GM18868 (cell line): ENCODE measurements at regions not wholly inside any gene's neighbourhood (a gene's known extent, or its start where the extent isn't known, plus 50 kb on each side); places are given as distances from the start of the nearest gene placed in this dataset.

Experiments
- ATAC-seq: cut with Tn5 transposase; IDR thresholded peaks from one replicate; pipeline ENCODE4 v1.9.1; 2021; ENCODE audit warnings: mild to moderate bottlenecking, moderate library complexity; ENCODE audit not compliant: unreplicated experiment

- no peak for ATAC-seq
These were observed 65.0 kb downstream of the NOL4 start for GRCh38 chr18:34159691-34160185.

DNA sequence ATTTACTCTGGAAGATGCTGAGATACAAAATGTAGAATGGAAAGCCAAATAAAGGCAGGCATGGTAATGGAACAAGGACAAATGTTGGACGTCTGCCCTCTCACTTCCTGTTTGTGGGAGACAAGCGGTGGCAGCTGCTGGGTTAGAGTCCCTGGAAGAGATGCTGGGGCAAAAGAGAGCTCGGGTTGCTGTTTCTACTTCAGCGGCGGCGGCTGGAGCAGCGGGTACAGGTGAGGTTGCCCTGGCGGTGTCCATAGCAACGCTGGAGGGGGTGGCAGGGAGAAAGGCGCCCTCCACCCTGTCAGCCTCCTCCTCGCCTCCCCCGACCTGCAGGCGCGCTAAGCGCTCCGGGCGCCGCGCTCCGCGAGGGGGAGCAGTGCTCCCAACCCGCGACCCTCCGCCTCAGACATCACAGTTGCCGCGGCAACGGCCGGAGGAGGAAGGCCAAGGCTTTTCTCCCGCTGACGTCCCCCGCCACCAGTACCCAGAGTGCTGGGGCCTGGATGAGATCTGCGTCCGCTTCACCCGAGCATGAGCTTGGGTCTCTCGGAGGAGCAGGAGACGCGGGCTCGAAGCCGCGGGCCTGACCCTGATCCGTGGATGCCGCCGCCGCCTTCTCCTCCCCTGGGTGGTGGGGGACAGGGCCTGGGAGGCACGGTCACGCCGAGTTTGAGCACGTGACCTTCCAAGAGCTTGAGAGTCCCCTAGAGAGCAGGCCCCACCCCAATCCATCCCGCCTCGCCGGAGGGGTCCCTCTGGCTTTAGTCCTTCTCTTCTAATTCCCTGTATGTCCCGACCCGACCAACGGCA is 65.6 kb downstream of the NOL4 start:
- peak; percentile 58 for ATAC-seq

GRCh38 chr18:34153711-34154110 is 71.0 kb downstream of the NOL4 start:
- peak; percentile 89 for ATAC-seq

DNA sequence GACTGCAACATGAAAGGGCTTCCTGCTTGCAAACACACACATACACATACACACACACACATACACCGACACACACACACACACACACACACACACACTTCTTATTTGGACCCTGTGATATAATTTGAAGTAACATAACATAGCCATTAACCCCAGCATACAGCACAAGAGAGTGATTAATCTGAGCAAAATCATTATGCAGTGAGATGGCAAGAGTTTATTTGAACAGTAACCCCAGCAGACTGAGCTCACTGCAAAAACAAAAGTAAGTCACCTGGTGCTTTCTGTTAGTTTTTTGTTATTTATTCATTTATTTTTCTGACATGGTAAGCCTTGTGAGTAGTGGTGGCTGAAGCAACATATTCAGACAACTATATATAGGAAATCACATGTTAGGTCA is 93.7 kb downstream of the NOL4 start:
- no peak for ATAC-seq

- no peak for ATAC-seq
These were observed 96.3 kb downstream of the NOL4 start for GRCh38 chr18:34128436-34128835.

- ATAC-seq, result no peak
These were observed 98.6 kb downstream of the NOL4 start for GRCh38 chr18:34126121-34126520.

DNA sequence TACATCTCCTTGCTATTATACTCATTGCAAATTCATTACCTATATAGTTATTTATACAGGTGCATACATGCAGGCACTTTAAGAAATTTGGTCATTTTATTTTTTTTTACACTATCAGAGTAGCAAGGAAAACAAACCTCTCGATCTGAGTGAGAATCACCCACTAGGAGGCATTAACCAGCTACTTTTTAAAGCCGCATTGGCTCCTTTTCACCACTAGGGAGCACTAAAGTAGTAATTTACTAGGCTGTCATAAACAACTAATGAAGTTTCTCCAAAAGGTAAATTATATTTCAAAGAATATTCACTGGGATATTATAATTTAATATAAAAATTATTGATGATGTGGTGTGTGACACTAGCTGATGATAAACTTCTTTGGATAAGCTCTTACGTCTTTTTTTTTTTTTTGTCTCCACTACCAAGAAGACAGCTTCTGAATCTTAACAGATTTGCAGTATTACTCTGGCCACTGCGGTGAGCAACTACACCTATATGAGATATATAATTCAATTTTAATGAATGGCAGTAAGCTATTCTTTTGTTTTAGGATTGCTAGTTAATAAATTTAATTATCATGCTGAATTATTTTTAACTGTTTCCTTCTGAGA is 101.9 kb downstream of the NOL4 start:
- ATAC-seq, result peak; percentile 99

- ATAC-seq, result no peak
These were observed 103.5 kb downstream of the NOL4 start for GRCh38 chr18:34121200-34121721.

DNA sequence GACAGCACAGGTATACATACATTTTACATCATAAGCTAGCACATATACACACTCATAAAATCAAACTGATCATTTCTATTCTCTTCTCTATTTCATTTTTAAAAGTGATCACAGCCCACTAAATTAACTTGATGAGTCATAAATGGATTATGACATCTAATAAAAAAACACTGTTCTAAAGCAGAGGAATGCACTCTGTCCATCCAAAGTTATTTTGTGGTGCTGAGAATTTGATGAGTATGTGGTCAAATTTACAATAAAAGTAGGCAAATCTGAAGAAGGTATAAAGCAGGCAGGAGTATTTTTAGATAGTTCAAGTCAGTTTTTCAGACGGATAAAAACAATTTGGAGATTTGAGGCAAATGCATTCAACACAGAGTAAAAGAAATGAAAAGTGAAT is 104.4 kb downstream of the NOL4 start:
- ATAC-seq, result no peak

GRCh38 chr18:34117319-34117718 is 107.4 kb downstream of the NOL4 start:
- ATAC-seq, result no peak

DNA sequence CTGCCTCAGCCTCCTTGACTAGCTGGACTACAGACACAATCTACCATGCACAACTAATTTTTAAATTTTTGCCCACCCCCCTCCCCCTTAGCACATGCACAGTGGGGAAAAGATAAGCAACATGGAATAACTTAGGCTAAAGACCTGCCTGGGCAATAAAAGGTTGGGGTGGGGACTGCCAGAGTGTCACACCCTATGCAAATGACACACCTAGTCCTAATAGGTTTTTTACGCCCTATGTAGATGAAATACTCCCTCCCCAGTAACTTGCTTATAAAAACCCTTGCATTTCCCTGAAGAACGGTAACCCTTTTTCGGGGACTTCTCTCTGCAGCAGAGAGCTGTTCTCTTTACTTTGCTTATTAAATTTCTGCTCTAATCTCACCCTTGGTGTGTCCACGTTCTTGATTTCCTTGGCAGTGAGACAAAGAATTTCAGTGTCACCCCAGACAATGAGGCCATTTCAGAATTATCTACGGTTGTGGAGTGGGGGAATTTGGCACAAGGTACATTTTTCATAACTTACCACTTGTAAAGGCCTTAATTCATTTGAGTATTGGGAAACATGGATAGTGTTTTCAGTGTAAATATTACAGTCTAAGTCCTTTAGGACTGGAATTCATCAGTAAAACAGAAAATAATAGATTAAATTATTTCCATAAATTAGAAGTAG is 109.2 kb downstream of the NOL4 start:
- ATAC-seq, result no peak

GRCh38 chr18:34114996-34115395 is 109.7 kb downstream of the NOL4 start:
- ATAC-seq, result no peak

DNA sequence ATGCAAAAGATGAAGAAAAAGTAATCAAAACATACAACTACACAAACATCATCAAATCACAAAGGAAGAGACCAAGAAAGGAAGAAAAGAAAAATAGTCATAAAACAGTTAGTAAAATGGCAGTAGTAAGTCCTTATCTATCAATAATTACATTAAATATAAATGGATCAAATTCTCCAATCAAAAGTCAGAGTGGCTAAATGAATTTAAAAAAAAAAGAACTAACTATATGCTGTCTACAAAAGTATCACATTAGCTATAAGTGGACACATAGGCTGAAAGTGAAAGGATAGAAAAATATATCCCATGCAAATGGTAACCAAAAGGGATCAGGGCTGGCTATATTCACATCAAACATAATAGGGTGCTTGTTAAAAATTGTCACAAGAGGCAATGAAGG is 116.5 kb downstream of the NOL4 start:
- no peak for ATAC-seq

DNA sequence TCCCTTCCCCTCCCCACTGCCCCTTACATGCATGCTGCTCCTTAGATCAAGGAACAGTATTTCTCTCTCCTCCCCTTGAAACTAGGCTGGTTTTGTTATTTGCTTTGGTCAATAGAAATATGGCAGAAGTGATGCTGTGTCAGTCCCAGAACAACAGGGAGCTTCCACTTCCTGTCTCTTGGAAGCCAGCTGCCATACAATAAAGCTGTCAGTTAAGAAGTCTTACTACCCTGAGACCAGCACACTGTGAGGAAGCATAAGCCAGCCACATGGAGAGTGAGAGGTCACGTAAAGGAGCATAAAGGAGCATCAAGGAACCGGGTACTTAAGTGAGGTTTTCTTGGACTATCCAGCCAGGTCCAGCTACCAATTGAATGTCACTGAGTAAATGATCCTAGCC is 126.6 kb downstream of the NOL4 start:
- ATAC-seq, result no peak

- ATAC-seq, result no peak
These were observed 127.4 kb downstream of the NOL4 start for GRCh38 chr18:34097312-34097711.

DNA sequence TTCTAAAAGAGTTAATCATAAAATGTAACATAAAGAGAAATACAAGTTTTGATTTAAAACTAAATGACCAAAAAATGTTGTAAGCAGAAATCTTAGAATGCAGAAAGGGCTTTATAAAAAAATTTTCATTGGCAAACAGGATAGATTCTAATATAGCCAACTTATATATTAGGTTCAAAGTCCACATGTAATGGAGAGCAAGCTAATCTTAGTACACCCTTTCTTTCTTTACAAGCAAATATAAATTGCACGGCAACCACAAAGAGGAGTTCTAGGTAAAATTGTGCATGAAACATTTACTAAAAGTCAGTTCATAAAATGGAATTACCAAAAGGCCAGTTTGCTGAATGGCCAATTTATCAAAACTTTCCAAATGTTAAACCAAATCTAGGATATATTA is 130.6 kb downstream of the NOL4 start:
- ATAC-seq, result no peak

- ATAC-seq, result no peak
These were observed 131.9 kb downstream of the NOL4 start for GRCh38 chr18:34092796-34093195.

- ATAC-seq, result no peak
These were observed 138.3 kb downstream of the NOL4 start for GRCh38 chr18:34086370-34086769.

- no peak for ATAC-seq
These were observed 139.5 kb downstream of the NOL4 start for GRCh38 chr18:34085140-34085739.

DNA sequence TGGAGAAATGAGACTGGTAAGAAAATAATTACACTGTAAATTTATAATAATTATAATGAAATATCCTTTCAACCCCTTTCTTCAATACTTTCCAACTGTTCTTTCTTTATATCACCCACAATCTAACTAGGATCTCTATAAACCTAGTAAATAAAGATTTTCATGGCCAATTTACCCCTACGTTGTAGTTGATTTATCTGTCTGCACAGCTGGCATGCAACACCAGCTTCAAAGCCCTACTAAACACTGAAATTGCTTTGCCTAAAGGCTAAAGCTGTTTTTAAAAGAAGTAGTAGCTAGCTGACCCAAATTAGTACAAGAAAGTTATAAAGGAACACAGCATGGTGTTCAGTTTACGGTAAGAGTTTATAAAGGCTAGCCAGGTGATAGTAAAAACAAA is 140.1 kb downstream of the NOL4 start:
- ATAC-seq, result no peak

- no peak for ATAC-seq
These were observed 140.7 kb downstream of the NOL4 start for GRCh38 chr18:34083910-34084535.
